PFSK-1 (cell line): ENCODE measurements at regions not wholly inside any gene's neighbourhood (a gene's known extent, or its start where the extent isn't known, plus 50 kb on each side); places are given as distances from the start of the nearest gene placed in this dataset.

Experiments used
- POLR2AphosphoS5 ChIP-seq: IDR thresholded peaks from 2 replicates; pipeline ENCODE4 v1.6.1; 2012; ENCODE audit warnings: low read depth, mild to moderate bottlenecking, control low read depth, low read length, moderate library complexity
- TF ChIP-seq, protein P1 (sequence below), 2 experiments: IDR thresholded peaks; 2 replicates each; pipeline versions ENCODE4 v1.6.1 to v1.8.0; 2011 to 2012; ENCODE audit warnings: low read depth in 2 of 2, low read length in 2 of 2, control low read depth in 1 of 2, inconsistent platforms in 1 of 2, mild to moderate bottlenecking in 1 of 2, moderate library complexity in 1 of 2; ENCODE audit not compliant: insufficient read depth in 1 of 2

DNA sequence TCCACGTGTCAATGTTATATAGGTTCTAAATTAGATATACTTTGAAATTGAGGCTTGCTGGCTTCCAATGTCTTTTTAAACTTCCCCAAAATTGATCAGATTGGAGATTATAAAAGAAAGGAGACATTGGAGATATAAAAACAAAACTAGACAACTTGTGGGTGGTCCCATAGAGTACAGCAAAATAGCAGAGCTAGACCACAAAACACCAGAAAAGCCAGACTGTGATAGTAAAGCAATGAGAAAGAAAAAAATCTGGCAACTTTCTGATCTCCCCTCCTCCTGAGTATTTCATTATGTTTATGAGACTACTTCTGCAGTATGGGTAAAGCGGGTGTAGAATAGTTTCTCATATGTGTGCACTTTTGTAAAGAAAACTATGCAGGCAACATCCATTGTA is 713.8 kb upstream of the MEF2C start:
- TF ChIP-seq, protein P1, sequence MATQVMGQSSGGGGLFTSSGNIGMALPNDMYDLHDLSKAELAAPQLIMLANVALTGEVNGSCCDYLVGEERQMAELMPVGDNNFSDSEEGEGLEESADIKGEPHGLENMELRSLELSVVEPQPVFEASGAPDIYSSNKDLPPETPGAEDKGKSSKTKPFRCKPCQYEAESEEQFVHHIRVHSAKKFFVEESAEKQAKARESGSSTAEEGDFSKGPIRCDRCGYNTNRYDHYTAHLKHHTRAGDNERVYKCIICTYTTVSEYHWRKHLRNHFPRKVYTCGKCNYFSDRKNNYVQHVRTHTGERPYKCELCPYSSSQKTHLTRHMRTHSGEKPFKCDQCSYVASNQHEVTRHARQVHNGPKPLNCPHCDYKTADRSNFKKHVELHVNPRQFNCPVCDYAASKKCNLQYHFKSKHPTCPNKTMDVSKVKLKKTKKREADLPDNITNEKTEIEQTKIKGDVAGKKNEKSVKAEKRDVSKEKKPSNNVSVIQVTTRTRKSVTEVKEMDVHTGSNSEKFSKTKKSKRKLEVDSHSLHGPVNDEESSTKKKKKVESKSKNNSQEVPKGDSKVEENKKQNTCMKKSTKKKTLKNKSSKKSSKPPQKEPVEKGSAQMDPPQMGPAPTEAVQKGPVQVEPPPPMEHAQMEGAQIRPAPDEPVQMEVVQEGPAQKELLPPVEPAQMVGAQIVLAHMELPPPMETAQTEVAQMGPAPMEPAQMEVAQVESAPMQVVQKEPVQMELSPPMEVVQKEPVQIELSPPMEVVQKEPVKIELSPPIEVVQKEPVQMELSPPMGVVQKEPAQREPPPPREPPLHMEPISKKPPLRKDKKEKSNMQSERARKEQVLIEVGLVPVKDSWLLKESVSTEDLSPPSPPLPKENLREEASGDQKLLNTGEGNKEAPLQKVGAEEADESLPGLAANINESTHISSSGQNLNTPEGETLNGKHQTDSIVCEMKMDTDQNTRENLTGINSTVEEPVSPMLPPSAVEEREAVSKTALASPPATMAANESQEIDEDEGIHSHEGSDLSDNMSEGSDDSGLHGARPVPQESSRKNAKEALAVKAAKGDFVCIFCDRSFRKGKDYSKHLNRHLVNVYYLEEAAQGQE (IDR thresholded peaks at IDR 0.05; ENCODE audit: insufficient read depth in 1 of 2, low read depth in 2 of 2, low read length in 2 of 2): no peak
- no peak for TF ChIP-seq POLR2AphosphoS5
